Fibroblast of lung (primary cell): ENCODE measurements at regions not wholly inside any gene's neighbourhood (a gene's known extent, or its start where the extent isn't known, plus 50 kb on each side); places are given as distances from the start of the nearest gene placed in this dataset.

Experiments
- DNase-seq, 2 donors: peaks; one replicate each; pipeline versions ENCODE4 v3.0.0 to v3.0.0-alpha.2; 2010; ENCODE audit warnings: low read depth in 2 of 2
- H2AFZ ChIP-seq: 2 replicates; pipeline ENCODE4 v1.5.1; 2012; ENCODE audit warnings: low read length, control low read depth, inconsistent platforms
- H3K27ac ChIP-seq: 2 replicates; pipeline ENCODE4 v1.5.1; 2011; ENCODE audit warnings: low read length, control low read depth; ENCODE audit not compliant: insufficient read depth
- H3K27me3 ChIP-seq: 2 replicates; pipeline ENCODE4 v1.5.1; 2011; ENCODE audit warnings: mild to moderate bottlenecking, low read length; ENCODE audit not compliant: control insufficient read depth, insufficient read depth
- H3K36me3 ChIP-seq: 2 replicates; pipeline ENCODE4 v1.5.1; 2011; ENCODE audit warnings: low read length; ENCODE audit not compliant: control insufficient read depth, insufficient read depth
- H3K4me1 ChIP-seq: 2 replicates; pipeline ENCODE4 v1.5.1; 2011; ENCODE audit warnings: low read length; ENCODE audit not compliant: control insufficient read depth, insufficient read depth; ENCODE audit errors: extremely low read depth
- H3K4me2 ChIP-seq: 2 replicates; pipeline ENCODE4 v1.5.1; 2011; ENCODE audit warnings: low read length, control low read depth; ENCODE audit not compliant: insufficient read depth; ENCODE audit errors: extremely low read depth
- H3K4me3 ChIP-seq, 4 experiments: fragments of 200-600 bp in 1 of 4; sonication (generic) in 1 of 4; replicated peaks in 1 of 4; 2 replicates each; pipeline ENCODE4 v1.5.1; 2011 to 2016; ENCODE audit warnings: low read length in 4 of 4, low read depth in 3 of 4, mild to moderate bottlenecking in 3 of 4, control low read depth in 2 of 4, inconsistent platforms in 1 of 4, mixed read lengths in 1 of 4; ENCODE audit not compliant: insufficient read depth in 1 of 4; ENCODE audit errors: control extremely low read depth in 1 of 4
- H3K79me2 ChIP-seq: 2 replicates; pipeline ENCODE4 v1.5.1; 2012; ENCODE audit warnings: mild to moderate bottlenecking, low read length, inconsistent platforms; ENCODE audit not compliant: control insufficient read depth, insufficient read depth
- H3K9ac ChIP-seq: 2 replicates; pipeline ENCODE4 v1.5.1; 2011; ENCODE audit warnings: mild to moderate bottlenecking, low read length, control low read depth; ENCODE audit not compliant: insufficient read depth
- H3K9me3 ChIP-seq: 2 replicates; pipeline ENCODE4 v1.5.1; 2012; ENCODE audit warnings: low read depth, low read length; ENCODE audit not compliant: control insufficient read depth, insufficient read depth
- H4K20me1 ChIP-seq: 2 replicates; pipeline ENCODE4 v1.5.1; 2011; ENCODE audit warnings: low read length; ENCODE audit not compliant: control insufficient read depth, insufficient read depth; ENCODE audit errors: extremely low read depth
- EZH2 ChIP-seq: IDR thresholded peaks from 2 replicates; pipeline ENCODE4 v1.5.1; 2012; ENCODE audit warnings: low read length, control low read depth, mild to moderate bottlenecking; ENCODE audit errors: missing control alignments
- TF ChIP-seq, protein P1 (sequence below), 2 donors: IDR thresholded peaks in 1 of 2; conservative IDR thresholded peaks in 1 of 2; 1 replicate in 1 of 2; 2 replicates in 1 of 2; pipeline ENCODE4 v1.5.1; 2011 to 2012; ENCODE audit warnings: low read length in 2 of 2, control low read depth in 1 of 2, inconsistent platforms in 1 of 2, low read depth in 1 of 2, mild to moderate bottlenecking in 1 of 2

DNA sequence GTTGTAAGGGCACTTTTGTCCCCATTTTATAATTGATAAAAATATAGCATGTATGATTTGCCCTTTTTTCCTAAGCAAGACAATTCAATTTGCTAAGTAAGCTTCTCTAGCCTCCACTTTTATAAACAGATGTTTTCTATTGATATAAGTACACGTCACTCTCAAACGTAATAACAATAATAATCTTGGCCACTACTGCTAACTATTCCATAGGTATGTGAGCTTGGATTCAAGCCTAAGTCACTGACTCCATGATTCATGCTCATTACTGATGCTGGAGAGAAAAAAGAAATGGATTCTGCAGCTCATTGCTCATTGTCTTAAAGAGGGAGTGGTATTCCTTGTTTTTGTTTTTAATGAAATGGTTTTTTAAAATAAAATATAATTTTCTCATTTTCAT, 661.0 kb downstream of the GALC start:
- no peaks in the 10 kb centered on the region for H3K36me3 ChIP-seq
- H3K9ac ChIP-seq: no peak overlapping the region
- H3K27me3 ChIP-seq: no peaks in the 10 kb centered on the region
- DNase-seq: peak; percentile 67 to 80
- H3K4me2 ChIP-seq: no peak overlapping the region
- H3K4me1 ChIP-seq: peaks cover 2% of the 10 kb centered on the region
- H3K27ac ChIP-seq: no peak overlapping the region
- TF ChIP-seq EZH2: no peak
- TF ChIP-seq, protein P1, sequence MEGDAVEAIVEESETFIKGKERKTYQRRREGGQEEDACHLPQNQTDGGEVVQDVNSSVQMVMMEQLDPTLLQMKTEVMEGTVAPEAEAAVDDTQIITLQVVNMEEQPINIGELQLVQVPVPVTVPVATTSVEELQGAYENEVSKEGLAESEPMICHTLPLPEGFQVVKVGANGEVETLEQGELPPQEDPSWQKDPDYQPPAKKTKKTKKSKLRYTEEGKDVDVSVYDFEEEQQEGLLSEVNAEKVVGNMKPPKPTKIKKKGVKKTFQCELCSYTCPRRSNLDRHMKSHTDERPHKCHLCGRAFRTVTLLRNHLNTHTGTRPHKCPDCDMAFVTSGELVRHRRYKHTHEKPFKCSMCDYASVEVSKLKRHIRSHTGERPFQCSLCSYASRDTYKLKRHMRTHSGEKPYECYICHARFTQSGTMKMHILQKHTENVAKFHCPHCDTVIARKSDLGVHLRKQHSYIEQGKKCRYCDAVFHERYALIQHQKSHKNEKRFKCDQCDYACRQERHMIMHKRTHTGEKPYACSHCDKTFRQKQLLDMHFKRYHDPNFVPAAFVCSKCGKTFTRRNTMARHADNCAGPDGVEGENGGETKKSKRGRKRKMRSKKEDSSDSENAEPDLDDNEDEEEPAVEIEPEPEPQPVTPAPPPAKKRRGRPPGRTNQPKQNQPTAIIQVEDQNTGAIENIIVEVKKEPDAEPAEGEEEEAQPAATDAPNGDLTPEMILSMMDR (conservative IDR thresholded peaks at IDR 0.05 in 1 of 2, IDR thresholded peaks at IDR 0.05 in 1 of 2; ENCODE audit: low read depth in 1 of 2, low read length in 2 of 2): no peak
- no peaks in the 10 kb centered on the region for H3K9me3 ChIP-seq
- H3K4me3 ChIP-seq: no peak overlapping the region
- H3K79me2 ChIP-seq: no peaks in the 10 kb centered on the region
- H4K20me1 ChIP-seq: no peaks in the 10 kb centered on the region
- H2AFZ ChIP-seq: no peak overlapping the region

DNA sequence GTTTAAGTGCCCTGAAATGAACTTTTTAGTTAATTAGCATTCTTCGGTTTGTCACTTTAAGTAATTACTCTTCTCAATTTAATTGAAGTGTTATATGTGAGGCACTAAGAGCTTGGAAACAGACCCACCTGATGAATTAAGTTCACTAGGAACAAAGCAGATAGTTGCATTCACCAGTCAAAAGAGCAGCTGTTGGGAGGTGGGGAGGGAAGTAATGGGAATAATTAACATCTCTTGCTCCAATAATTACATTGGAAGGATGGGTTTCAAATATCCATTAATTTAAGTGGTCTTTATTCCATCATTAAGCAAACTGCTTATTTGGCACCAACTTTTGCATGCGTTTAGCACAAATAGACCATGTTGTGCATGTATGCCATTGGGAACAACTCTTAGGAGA, 667.2 kb downstream of the GALC start:
- Histone ChIP-seq H3K79me2 (no peaks in the 10 kb centered on the region), H3K4me1 (no peaks in the 10 kb centered on the region), H3K9me3 (no peaks in the 10 kb centered on the region)

DNA sequence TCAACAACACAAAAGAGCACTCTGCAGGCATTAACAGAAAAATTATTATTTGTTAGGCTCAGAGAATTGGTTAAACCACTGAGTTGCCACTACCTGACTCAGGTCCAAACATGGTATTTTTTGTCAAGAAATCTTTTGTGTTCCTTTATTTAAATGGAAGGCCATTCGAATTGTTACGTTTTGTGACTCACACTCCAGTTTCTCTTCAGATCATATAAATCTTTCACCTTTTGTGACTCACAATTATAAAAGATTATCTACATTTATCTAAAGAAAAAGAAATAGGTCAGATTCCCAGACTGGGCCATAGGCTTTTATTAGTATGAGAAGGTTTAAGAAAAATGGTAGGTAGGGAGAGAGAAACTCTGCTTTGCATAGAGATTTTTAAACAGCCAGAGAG, 669.8 kb downstream of the GALC start:
- no peak for TF ChIP-seq EZH2
- TF ChIP-seq, protein P1 (conservative IDR thresholded peaks at IDR 0.05 in 1 of 2, IDR thresholded peaks at IDR 0.05 in 1 of 2; ENCODE audit: low read depth in 1 of 2, low read length in 2 of 2): no peak
- H3K4me3 ChIP-seq: no peak overlapping the region

More for the DNA sequence above, 667.2 kb downstream of the GALC start:
- H3K27ac ChIP-seq: no peak overlapping the region
- TF ChIP-seq EZH2: no peak
- TF ChIP-seq, protein P1 (conservative IDR thresholded peaks at IDR 0.05 in 1 of 2, IDR thresholded peaks at IDR 0.05 in 1 of 2; ENCODE audit: low read depth in 1 of 2, low read length in 2 of 2): no peak
- H3K9ac ChIP-seq: no peak overlapping the region
- H3K27me3 ChIP-seq: no peaks in the 10 kb centered on the region
- no peaks in the 10 kb centered on the region for H4K20me1 ChIP-seq
- H3K4me2 ChIP-seq: no peak overlapping the region
- H3K36me3 ChIP-seq: no peaks in the 10 kb centered on the region
- H2AFZ ChIP-seq: no peak overlapping the region
- no peak for DNase-seq
- H3K4me3 ChIP-seq: no peak overlapping the region

More for the DNA sequence above, 669.8 kb downstream of the GALC start:
- H3K4me1 ChIP-seq: no peaks in the 10 kb centered on the region
- no peaks in the 10 kb centered on the region for H4K20me1 ChIP-seq
- no peak overlapping the region for H2AFZ ChIP-seq
- H3K9me3 ChIP-seq: no peaks in the 10 kb centered on the region
- DNase-seq: no peak
- no peak overlapping the region for H3K9ac ChIP-seq
- H3K79me2 ChIP-seq: no peaks in the 10 kb centered on the region
- no peaks in the 10 kb centered on the region for H3K36me3 ChIP-seq
- H3K4me2 ChIP-seq: no peak overlapping the region
- H3K27me3 ChIP-seq: no peaks in the 10 kb centered on the region
- no peak overlapping the region for H3K27ac ChIP-seq
